Psoas muscle (tissue), 7 donors: ENCODE measurements at regions not wholly inside any gene's neighbourhood (a gene's known extent, or its start where the extent isn't known, plus 50 kb on each side); places are given as distances from the start of the nearest gene placed in this dataset.

Experiments
- ATAC-seq, 4 donors: fragments of 200-7000 bp; cut with Tn5 transposase; one replicate each; pipeline ENCODE4 v1.9.1; 2020; ENCODE audit warnings: moderate library complexity in 3 of 4, mild to moderate bottlenecking in 2 of 4
- DNase-seq, 2 donors: peaks; one replicate each; pipeline ENCODE4 v3.0.0-alpha.2; 2020
- H3K27ac ChIP-seq: fragments of 200-600 bp; one replicate; pipeline ENCODE4 v1.8.0; 2022
- H3K27me3 ChIP-seq, 3 donors: fragments of 200-600 bp in 1 of 3; one replicate each; pipeline versions ENCODE4 v1.6.1 to v1.8.0; 2013 to 2022; ENCODE audit warnings: low read length in 2 of 3, mild to moderate bottlenecking in 2 of 3, moderate library complexity in 1 of 3; ENCODE audit not compliant: insufficient read depth in 3 of 3
- H3K36me3 ChIP-seq, 2 donors: fragments of 200-600 bp in 1 of 2; one replicate each; pipeline versions ENCODE4 v1.6.1 to v1.8.0; 2013 to 2022; ENCODE audit warnings: low read depth in 1 of 2, mild to moderate bottlenecking in 1 of 2, moderate library complexity in 1 of 2; ENCODE audit not compliant: insufficient read depth in 1 of 2
- H3K4me1 ChIP-seq: fragments of 200-600 bp; one replicate; pipeline ENCODE4 v1.8.0; 2022
- H3K4me3 ChIP-seq: fragments of 200-600 bp; one replicate; pipeline ENCODE4 v1.8.0; 2022; ENCODE audit warnings: mild to moderate bottlenecking
- H3K9me3 ChIP-seq: fragments of 200-600 bp; one replicate; pipeline ENCODE4 v1.8.0; 2022
- WGBS, 3 donors: extraction: QIAGEN DNeasy Blood & Tissue Kit; methylation state at CpG; one replicate each; pipeline versions ENCODE4 v1.1.6 to v1.1.7; 2013; 5-methylcytosine and 5-hydroxymethylcytosine counted together
- intact Hi-C, 2 donors: fragments of 100-400 bp; cut with DNase I; formaldehyde crosslinking; loops; one replicate each; pipeline versions ENCODE4 v1.11.0 to v1.14.2; 2022
- TF ChIP-seq, protein P1 (sequence below): fragments of 200-600 bp; IDR thresholded peaks from one replicate; pipeline ENCODE4 v1.8.0; 2022; ENCODE audit warnings: antibody characterized with exemption
- donor health status: healthy with polysubstance abuse.
- donor health status: DM: no; HTN: no; CAD: no; lungs with moderate emphysema.
- donor health status: Bipolar disorder and iron deficiency.
- donor health status: healthy.
- donor health status: DM: yes; HTN: yes; CAD: no.
- donor health status: DM: no; HTN: no; CAD: no.
- donor health status: DM: yes; HTN: yes; CAD: no.

DNA sequence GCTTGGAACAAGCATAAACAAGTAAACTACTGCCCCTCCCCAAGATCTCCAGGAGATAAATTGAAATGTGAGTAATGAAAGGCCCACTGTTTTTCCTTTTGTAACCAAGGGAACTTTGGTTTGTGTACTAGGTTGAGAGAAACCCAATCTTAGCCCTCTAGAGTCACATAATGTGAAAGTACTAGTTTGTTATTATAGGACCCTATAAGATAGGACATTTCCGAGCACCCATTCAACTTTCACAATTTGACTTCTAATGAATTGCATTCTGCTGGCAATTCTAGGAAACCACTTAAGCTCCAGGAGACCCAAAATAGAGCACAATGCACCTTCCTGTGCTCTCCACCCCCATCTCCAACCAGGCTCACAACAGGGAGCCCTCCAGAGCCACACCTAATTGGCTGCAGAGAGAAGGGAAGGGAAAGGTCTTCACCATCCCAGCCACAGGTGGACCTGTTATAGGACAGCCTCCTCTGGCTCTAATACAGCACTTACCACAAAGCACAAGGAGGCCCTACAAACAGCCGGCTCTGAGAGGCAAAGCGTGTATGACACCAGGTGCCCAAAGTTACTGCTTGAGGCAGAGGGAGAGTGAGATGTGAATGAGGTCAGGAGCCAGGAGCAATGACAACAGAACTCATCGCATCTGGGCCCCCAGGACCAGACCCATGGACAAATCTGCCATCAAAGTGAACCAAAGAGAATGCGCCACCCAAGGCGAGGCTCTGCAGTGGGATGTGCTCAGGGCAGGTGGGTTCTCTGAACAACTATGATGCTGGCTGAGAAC lies 163.3 kb upstream of the NTF3 start:
- Histone ChIP-seq H3K4me3 (no peak overlapping the region), H3K9me3 (no peaks in the 10 kb centered on the region), H3K4me1 (no peaks in the 10 kb centered on the region), H3K27me3 (no peaks in the 10 kb centered on the region), H3K27ac (no peak overlapping the region), H3K36me3 (no peaks in the 10 kb centered on the region)
- DNase-seq (no peak), ATAC-seq (no peak)
- intact Hi-C loops, result no loop called here
- WGBS, 3 donors, result 90 to 93% (median 92%) methylated on average over 6 of the region's 6 CpGs
- TF ChIP-seq, protein P1, sequence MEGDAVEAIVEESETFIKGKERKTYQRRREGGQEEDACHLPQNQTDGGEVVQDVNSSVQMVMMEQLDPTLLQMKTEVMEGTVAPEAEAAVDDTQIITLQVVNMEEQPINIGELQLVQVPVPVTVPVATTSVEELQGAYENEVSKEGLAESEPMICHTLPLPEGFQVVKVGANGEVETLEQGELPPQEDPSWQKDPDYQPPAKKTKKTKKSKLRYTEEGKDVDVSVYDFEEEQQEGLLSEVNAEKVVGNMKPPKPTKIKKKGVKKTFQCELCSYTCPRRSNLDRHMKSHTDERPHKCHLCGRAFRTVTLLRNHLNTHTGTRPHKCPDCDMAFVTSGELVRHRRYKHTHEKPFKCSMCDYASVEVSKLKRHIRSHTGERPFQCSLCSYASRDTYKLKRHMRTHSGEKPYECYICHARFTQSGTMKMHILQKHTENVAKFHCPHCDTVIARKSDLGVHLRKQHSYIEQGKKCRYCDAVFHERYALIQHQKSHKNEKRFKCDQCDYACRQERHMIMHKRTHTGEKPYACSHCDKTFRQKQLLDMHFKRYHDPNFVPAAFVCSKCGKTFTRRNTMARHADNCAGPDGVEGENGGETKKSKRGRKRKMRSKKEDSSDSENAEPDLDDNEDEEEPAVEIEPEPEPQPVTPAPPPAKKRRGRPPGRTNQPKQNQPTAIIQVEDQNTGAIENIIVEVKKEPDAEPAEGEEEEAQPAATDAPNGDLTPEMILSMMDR, result no peak

DNA sequence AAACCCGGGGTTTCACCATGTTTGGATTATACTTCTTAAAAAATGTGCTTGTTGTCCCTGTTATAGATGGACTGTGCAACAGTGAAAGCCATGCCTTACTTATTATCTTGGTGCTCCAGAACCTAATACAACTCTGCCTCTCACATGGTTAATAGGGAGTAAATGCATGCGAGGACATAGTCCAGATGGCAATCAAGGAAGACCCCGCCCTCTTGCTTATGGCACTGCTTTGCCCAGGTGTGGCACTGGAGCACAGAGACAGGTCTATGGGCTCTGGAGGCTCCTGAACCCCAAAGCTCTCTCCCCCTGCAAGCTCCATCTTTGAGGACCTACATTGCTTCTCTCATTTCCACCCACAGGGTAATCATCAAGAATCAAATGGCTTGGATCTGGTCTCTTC lies 162.1 kb upstream of the NTF3 start:
- no peak overlapping the region for H3K27ac ChIP-seq
- no peaks in the 10 kb centered on the region for H3K27me3 ChIP-seq
- ATAC-seq (no peak), DNase-seq (no peak)
- TF ChIP-seq, protein P1, result no peak
- no peaks in the 10 kb centered on the region for H3K36me3 ChIP-seq
- H3K4me1 ChIP-seq, result no peaks in the 10 kb centered on the region
- H3K4me3 ChIP-seq, result no peak overlapping the region
- no peaks in the 10 kb centered on the region for H3K9me3 ChIP-seq
- WGBS, 3 donors, result 91 to 97% (median 97%) methylated on average over 3 of the region's 3 CpGs
- intact Hi-C loops, result no loop called here

DNA sequence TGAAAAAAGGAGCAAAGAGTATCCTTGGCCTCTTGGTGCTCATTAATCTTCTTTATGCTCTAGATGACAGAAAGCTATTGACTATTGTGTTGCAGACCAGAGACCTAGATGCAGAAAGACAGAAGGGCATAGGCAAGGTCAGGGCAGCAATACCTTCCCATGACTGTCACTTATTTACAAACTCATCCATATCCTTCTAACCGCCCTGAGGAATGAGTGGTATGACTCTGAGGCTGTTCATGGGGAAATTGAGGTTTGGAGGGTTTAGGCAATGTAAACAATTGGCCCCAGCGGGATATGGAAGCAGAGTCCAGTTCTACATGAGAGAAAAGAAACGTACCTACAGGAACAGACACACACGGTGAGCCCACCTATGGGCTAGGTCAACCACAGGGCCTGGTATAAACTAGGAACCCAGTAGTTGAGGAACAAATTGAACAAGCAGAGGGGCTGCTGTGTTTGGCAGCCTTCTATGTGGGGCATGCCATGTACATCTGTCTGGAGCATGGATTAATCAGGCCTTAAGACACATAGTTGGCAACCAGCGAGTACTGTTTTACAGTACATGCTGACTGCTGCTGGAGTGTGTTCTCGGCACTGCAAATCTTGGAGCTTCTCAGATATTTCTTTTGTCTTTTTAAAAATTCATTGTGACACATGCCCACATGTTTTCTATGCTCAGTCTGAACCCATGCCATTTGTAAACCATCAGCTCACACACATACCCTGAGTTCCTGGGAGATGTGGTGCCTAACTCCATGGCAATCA lies 159.7 kb upstream of the NTF3 start:
- no peak overlapping the region for H3K4me3 ChIP-seq
- H3K9me3 ChIP-seq, result no peaks in the 10 kb centered on the region
- ATAC-seq (no peak), DNase-seq (no peak)
- intact Hi-C loops, result no loop called here
- no peaks in the 10 kb centered on the region for H3K4me1 ChIP-seq
- H3K36me3 ChIP-seq, result no peaks in the 10 kb centered on the region
- WGBS, 3 donors, result 74 to 81% (median 75%) methylated on average over 6 of the region's 6 CpGs
- H3K27me3 ChIP-seq, result no peaks in the 10 kb centered on the region
- TF ChIP-seq, protein P1, result no peak
- H3K27ac ChIP-seq, result no peak overlapping the region

DNA sequence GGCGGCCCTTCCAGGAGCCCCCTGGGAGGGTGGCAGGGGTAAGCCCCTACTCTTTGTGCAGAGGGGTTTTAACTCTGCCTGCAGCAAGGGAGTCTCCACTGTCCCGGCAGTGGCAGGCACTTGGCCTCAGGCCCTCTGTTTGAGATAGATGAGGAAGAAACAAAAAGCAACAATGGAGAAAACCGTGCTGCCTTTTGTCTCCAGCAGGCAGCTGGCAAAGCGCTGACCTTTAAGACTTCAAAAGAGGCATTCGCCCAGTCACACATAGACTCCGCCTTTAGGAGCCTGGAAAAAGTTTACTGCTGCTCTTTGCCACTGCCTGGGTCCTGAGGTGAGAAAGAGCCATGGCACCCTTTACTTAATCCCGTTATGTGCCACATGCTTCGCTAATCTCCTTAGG lies 158.2 kb upstream of the NTF3 start:
- ATAC-seq (no peak), DNase-seq (no peak)
- H3K4me1 ChIP-seq, result no peaks in the 10 kb centered on the region
- no peak overlapping the region for H3K4me3 ChIP-seq
- H3K27ac ChIP-seq, result no peak overlapping the region
- H3K9me3 ChIP-seq, result no peaks in the 10 kb centered on the region
- TF ChIP-seq, protein P1, result no peak
- no peaks in the 10 kb centered on the region for H3K36me3 ChIP-seq
- 81 to 85% (median 84%) methylated on average over 8 of the region's 8 CpGs for WGBS, 3 donors
- intact Hi-C loops, result no loop called here
- H3K27me3 ChIP-seq, result no peaks in the 10 kb centered on the region
